ENCODE measurements at regions not wholly inside any gene's neighbourhood (a gene's known extent, or its start where the extent isn't known, plus 50 kb on each side); places are given as distances from the start of the nearest gene placed in this dataset.
"Not testable (repeated sequence)": the region's sequence is repeated elsewhere in the genome, so short reads cannot be mapped to it uniquely, and the experiment has no call there.

- Mint-ChIP-seq H3K27ac (ENCODE audit: unreplicated experiment) (no peak overlapping the region), H3K9me3 (ENCODE audit: unreplicated experiment) (peaks cover 2% of the 10 kb centered on the region), H3K4me1 (ENCODE audit: low read depth, unreplicated experiment) (peaks cover 2% of the 10 kb centered on the region), H3K4me3 (ENCODE audit: unreplicated experiment) (no peak overlapping the region), H3K27me3 (ENCODE audit: low read depth, unreplicated experiment) (peaks cover 17% of the 10 kb centered on the region), H3K36me3 (ENCODE audit: low read depth, unreplicated experiment) (no peaks in the 10 kb centered on the region)
- Histone ChIP-seq H3K4me2 (ENCODE audit: low read length) (peak overlapping the region; percentile 41), H4K20me1 (ENCODE audit: insufficient read depth, low read length) (no peaks in the 10 kb centered on the region), H3K4me1 (ENCODE audit: insufficient read depth, low read length) (no peaks in the 10 kb centered on the region), H3K27ac (ENCODE audit: low read depth, low read length) (no peak overlapping the region), H3K36me3 (ENCODE audit: insufficient read depth, low read length) (no peaks in the 10 kb centered on the region), H3K9ac (ENCODE audit: low read length) (no peak overlapping the region), H3K79me2 (ENCODE audit: insufficient read depth, low read length) (no peaks in the 10 kb centered on the region), H2AFZ (ENCODE audit: low read depth, low read length) (no peak overlapping the region), H3K9me3 (ENCODE audit: insufficient read depth, low read depth, low read length) (peaks cover 8% of the 10 kb centered on the region), H3K27me3 (ENCODE audit: insufficient read depth, low read length) (no peaks in the 10 kb centered on the region), H3K4me3 (ENCODE audit: insufficient read depth, low read depth, low read length) (no peak overlapping the region)
- FAIRE-seq (no peak), DNase-seq (ENCODE audit: low read depth) (peak; percentile 47)
- no peak for TF ChIP-seq EZH2 (IDR thresholded peaks at IDR 0.05; ENCODE audit: insufficient read depth, low read length)
- TF ChIP-seq, protein P1, sequence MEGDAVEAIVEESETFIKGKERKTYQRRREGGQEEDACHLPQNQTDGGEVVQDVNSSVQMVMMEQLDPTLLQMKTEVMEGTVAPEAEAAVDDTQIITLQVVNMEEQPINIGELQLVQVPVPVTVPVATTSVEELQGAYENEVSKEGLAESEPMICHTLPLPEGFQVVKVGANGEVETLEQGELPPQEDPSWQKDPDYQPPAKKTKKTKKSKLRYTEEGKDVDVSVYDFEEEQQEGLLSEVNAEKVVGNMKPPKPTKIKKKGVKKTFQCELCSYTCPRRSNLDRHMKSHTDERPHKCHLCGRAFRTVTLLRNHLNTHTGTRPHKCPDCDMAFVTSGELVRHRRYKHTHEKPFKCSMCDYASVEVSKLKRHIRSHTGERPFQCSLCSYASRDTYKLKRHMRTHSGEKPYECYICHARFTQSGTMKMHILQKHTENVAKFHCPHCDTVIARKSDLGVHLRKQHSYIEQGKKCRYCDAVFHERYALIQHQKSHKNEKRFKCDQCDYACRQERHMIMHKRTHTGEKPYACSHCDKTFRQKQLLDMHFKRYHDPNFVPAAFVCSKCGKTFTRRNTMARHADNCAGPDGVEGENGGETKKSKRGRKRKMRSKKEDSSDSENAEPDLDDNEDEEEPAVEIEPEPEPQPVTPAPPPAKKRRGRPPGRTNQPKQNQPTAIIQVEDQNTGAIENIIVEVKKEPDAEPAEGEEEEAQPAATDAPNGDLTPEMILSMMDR (IDR thresholded peaks at IDR 0.05; ENCODE audit: insufficient read depth, low read depth, low read length), result no peak
Observed at GRCh38 chr16:55021595-55022475, 91.2 kb downstream of the IRX5 start.

DNA sequence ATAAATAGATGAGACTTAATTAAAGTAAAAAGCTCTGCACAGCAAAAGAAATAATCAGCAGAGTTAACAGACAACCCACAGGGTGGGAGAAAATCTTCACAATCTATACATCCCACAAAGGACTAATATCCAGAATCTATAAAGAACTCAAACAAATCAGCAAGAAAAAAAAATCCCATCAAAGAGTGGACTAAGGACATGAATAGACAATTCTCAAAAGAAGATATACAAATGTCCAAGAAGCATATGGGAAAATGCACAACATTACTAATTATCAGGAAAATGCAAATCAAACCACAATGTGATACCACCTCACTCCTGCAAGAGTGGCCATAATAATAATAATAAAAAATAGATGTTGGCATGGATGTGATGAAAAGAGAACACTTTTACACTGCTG is 96.6 kb downstream of the IRX5 start:
- H3K27me3 ChIP-seq (ENCODE audit: insufficient read depth, low read length); H3K27ac ChIP-seq (ENCODE audit: low read depth, low read length); H3K9ac ChIP-seq (ENCODE audit: low read length); H3K79me2 ChIP-seq (ENCODE audit: insufficient read depth, low read length); H3K4me1 Mint-ChIP-seq (ENCODE audit: low read depth, unreplicated experiment); H3K27ac Mint-ChIP-seq (ENCODE audit: unreplicated experiment); H3K36me3 Mint-ChIP-seq (ENCODE audit: low read depth, unreplicated experiment); H3K4me2 ChIP-seq (ENCODE audit: low read length); H2AFZ ChIP-seq (ENCODE audit: low read depth, low read length); H3K4me3 ChIP-seq (ENCODE audit: insufficient read depth, low read depth, low read length); H3K9me3 ChIP-seq (ENCODE audit: insufficient read depth, low read depth, low read length); H3K9me3 Mint-ChIP-seq (ENCODE audit: unreplicated experiment); H3K4me3 Mint-ChIP-seq (ENCODE audit: unreplicated experiment); H4K20me1 ChIP-seq (ENCODE audit: insufficient read depth, low read length); H3K4me1 ChIP-seq (ENCODE audit: insufficient read depth, low read length); FAIRE-seq; H3K36me3 ChIP-seq (ENCODE audit: insufficient read depth, low read length); DNase-seq (ENCODE audit: low read depth): not testable (repeated sequence)
- peaks cover 18% of the 10 kb centered on the region for H3K27me3 Mint-ChIP-seq (ENCODE audit: low read depth, unreplicated experiment)

GRCh38 chr16:55029509-55029908 is 98.8 kb downstream of the IRX5 start:
- no peak overlapping the region for H3K4me3 Mint-ChIP-seq (ENCODE audit: unreplicated experiment)
- TF ChIP-seq EZH2 (IDR thresholded peaks at IDR 0.05; ENCODE audit: insufficient read depth, low read length), result no peak
- TF ChIP-seq, protein P1 (IDR thresholded peaks at IDR 0.05; ENCODE audit: insufficient read depth, low read depth, low read length), result no peak
- FAIRE-seq (no peak), DNase-seq (ENCODE audit: low read depth) (no peak)
- peaks cover 7% of the 10 kb centered on the region for H3K27me3 Mint-ChIP-seq (ENCODE audit: low read depth, unreplicated experiment)
- Histone ChIP-seq H3K4me2 (ENCODE audit: low read length) (no peak overlapping the region), H3K36me3 (ENCODE audit: insufficient read depth, low read length) (no peaks in the 10 kb centered on the region), H3K4me1 (ENCODE audit: insufficient read depth, low read length) (no peaks in the 10 kb centered on the region), H2AFZ (ENCODE audit: low read depth, low read length) (no peak overlapping the region), H3K27me3 (ENCODE audit: insufficient read depth, low read length) (peaks cover 6% of the 10 kb centered on the region), H3K9me3 (ENCODE audit: insufficient read depth, low read depth, low read length) (no peaks in the 10 kb centered on the region), H4K20me1 (ENCODE audit: insufficient read depth, low read length) (no peaks in the 10 kb centered on the region), H3K27ac (ENCODE audit: low read depth, low read length) (no peak overlapping the region), H3K9ac (ENCODE audit: low read length) (no peak overlapping the region), H3K79me2 (ENCODE audit: insufficient read depth, low read length) (no peaks in the 10 kb centered on the region), H3K4me3 (ENCODE audit: insufficient read depth, low read depth, low read length) (no peak overlapping the region)
- H3K4me1 Mint-ChIP-seq (ENCODE audit: low read depth, unreplicated experiment), result no peaks in the 10 kb centered on the region
- no peak overlapping the region for H3K27ac Mint-ChIP-seq (ENCODE audit: unreplicated experiment)
- H3K36me3 Mint-ChIP-seq (ENCODE audit: low read depth, unreplicated experiment), result no peaks in the 10 kb centered on the region
- H3K9me3 Mint-ChIP-seq (ENCODE audit: unreplicated experiment), result peaks cover 3% of the 10 kb centered on the region
